GM18861 (cell line): ENCODE measurements at regions not wholly inside any gene's neighbourhood (a gene's known extent, or its start where the extent isn't known, plus 50 kb on each side); places are given as distances from the start of the nearest gene placed in this dataset.

Experiments used
- ATAC-seq: cut with Tn5 transposase; IDR thresholded peaks from one replicate; pipeline ENCODE4 v1.9.1; 2021; ENCODE audit not compliant: unreplicated experiment

DNA sequence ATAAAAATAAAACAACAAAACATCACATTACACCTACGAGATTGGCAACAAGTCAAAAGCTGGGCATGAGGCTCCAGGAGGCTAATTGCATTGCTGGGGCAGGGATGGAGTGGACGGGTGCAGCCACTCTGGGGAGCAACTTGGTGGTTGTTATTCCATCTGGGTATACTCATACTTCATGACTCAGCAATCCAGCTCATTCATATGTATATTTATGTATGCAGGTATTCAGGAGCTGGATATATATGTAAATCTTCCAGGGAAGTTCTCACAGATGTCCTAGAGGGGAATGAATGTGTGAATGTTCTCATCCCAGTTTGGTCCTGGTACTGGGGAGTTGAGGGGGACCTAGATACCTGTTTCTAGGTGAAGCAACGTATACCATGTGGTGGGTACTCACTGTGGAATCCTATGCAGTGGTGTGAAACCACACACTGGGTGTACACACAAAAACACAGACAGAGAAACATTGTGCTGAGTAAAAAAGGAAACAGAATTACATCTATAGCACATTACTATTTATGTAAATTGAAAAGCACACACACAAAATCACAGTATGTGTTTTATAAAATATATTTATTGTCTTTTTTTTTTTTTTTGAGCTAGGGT, 79.7 kb upstream of the RAB4A start:
- ATAC-seq: no peak

DNA sequence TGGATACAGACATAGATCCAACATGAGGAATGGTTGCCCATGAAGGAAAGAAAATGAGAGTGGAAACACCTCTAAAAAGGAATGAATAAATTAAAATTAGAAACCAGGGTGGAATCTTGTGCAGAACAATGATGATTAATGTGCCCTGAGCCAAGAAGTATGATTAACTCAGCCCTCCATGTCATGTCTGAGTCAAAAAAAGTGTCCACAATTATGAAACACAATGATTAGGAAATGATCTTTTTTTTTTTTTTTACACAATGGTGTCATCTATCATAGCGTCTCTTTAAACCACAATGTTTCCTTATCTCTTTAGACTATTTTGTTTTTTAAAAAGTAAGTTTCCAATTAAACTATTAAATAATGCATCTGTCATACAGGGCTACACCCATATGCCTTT, 78.9 kb upstream of the RAB4A start:
- ATAC-seq: no peak

DNA sequence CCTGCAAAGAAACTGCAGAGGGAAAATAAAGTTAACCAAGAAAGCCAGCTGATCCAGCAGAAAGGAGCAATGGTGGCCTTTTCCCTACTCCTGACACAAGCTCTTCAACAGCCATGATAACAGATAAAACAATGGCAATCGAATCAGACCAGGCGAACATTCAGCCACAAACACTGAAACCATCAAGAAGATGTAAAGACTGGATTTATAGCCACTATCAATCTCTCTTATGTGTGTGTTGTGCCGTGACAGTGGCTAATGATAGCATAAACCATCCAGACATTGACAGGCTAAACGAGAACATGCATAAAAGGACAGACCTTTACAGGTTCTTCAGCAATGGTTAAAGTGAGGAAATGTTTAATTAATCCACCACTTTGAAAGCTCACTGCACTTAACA, 78.1 kb upstream of the RAB4A start:
- ATAC-seq: no peak

DNA sequence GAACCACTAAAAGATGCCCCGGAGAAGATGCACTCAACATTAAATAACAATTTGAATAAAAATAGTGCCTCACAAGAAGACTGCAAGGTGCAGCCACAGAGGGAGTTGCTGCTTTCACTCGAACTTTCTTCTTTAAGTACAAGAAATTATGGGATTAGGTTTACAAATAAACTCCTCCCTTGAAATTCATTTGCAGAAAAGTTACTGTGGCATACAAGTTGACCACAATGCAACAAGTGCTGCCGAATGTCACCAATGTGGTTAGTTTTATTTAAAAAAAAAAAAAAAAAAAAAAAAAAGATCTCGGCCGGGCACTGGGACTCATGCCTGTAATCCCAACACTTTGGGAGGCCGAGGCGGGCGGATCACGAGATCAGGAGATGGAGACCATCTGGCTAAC, 76.8 kb upstream of the RAB4A start:
- no peak for ATAC-seq

DNA sequence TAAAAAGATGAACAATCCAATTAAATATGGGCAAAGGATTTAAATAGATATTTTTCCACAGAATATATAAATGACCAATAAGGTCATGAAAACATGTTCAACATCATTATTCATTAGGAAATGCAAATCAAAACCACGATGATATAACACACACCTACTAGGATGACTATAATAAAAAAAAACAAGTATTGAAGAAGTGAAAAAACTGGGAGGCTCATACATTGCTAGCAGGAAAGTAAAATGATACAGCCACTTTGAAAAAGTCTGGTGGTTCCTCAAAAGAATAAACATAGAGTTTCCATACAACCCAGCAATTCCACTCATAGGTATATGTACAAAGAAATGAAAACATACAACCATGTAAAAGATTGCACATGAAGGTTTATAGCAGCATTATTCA, 75.7 kb upstream of the RAB4A start:
- ATAC-seq: no peak

DNA sequence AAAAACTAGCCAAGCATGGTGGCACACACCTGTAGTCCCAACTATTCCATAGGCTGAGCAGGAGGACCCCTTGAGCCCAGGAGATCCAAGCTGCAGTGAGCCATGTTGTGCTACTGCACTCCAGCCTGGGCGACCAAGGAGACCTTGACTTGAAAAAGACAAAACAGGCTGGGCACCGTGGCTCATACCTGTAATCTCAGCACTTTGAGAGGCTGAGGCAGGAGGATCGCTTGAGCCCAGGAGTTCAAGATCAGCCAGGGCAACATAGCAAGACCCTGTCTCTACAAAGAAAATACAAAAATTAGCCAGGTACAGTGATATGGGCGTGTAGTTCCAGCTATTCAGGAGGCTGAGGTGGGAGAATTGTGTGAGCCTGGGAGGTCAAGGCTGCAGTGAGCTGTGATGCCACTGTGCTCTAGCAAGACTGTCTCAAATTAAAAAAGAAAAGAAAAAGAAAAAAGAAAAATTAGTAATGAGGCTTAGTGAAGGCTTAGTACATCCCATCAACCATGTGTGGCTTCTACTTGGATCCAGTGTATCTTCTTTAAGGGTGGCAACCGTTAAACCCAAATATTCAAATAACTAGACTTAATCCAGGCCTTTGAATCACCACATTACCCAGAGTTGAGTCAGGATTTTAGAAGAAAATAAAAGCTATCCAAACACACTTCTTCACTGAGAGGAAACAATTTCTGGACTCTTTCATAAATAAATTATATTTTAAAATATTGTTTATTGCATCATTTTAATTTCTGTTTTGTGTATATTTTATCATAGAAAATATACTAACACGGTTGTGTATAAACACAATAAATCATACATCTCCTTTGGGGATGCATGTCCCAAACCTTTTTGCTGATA, 74.3 kb upstream of the RAB4A start:
- ATAC-seq: no peak

DNA sequence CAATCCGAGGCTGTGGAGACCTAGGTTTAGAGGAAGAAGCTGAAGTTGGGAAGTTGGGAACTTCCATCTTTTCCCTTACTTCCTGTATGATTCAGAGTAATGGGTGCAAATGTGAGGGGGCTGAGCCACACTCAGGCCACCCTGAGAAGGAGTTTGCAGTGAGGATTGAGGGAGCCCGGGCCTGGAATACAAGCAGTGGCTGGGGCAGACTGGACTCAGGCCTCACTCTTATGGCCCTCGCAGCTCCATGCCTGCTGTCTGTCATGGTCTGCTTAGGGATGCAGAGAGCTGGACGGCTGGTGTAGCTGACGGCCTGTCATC, 73.7 kb upstream of the RAB4A start:
- ATAC-seq: no peak

DNA sequence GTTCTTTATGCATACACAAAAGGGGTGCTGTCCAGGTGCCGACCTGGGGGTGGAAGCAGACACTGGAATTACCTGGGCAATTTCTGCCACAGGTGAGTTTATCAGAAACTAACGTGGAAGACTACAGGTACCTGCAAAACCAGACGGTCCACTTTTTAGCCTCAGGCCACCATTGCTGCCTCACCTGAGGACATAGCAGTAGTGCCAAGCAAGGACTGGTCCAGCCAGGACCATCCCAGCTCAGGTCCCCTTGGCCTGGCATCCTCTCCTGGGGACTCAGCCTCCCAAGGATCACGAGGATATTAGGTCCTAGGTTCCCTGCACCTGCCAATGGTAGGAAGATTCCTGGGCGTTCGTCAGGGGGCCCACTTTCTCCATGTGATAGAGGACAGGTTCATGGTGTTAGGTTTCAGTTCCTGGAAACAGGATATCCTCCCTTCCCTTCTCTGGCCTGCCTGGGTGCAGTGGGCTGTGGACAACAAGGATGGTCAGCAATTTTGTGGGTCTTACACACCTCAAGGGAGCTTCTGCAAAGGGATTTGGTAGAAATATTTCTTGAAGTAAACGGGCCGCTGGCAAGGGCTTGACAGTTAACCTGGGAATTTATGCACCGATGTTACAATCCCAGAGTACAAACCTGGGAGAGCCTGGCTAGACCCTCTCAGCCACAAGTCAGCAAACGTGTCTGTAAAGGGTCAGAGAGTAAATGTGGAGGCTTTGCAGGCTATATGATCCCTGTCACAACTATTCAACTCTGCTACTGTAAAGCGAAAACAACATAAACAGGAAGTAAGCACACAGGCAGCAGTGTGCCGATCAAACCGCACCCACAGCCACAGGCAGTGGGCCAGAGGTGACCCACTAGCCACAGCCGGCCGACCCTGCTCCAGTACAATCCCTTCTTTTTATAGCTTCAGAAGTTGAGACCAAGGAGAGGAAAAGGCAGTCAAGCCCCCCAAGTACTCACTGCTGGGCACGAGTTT, 71.4 kb upstream of the RAB4A start:
- no peak for ATAC-seq

DNA sequence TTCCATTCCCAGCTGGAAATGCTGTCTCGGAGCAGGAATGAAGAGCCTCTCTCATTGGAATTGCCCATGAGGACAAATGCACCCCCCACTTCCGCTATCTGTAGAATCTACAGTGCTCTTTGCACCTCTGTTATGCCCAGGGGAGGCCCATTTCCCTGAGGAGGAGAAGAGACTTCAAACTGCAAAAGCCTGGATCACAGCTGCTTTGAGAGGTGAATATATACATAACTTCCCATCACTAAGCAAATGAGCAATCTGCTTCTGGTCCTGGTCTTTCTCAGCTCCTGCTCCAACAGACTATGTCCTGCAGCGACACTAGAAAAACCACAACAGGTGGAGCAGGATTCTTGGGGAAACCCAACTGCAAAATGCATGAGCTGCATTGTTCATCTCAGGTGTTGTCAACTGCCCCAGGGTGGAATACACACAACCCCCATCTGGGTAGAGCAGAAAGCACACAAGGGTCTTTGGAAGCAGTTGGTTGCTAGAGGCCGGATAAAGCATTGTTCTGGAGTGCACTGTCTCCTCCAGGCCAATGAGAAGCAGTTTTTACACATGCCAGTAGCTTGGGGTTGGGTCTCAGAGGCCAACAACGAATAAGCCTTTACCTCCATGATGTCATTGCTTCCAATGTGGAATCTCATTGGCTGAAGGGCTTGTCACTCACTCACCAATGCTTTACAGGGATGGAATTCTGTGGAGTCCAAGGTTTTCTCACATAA, 67.7 kb upstream of the RAB4A start:
- ATAC-seq: no peak

DNA sequence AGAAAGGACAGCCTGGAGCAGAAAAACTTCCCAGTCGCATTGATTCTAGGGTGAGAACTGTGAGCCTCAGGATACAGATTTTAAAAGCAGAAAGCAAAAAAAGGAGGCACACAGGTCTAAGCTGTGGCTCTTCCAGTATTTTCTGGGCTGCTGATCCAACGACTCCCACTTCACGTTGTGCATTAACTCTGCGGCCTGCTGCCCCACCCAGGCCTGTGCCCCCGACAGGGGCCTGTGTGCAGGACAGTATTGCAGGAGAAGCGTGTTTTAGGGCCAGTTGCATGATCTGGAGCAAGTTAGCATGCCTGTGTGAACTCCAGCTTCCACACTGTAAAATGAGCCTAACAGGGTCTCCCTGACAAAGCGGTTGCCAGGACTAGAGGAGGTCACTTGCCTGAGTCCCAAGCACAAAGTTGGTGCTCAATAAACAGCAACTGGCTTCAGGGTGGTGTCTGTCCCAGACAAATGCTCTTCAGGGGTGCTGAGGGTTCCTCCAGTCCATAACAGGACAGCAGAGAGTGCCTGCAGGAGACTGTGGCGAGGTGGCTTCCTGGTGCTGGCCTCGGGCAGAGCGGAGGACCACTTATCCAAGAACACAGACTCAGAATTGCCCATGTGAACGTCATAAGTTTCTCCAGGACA, 66.8 kb upstream of the RAB4A start:
- no peak for ATAC-seq

DNA sequence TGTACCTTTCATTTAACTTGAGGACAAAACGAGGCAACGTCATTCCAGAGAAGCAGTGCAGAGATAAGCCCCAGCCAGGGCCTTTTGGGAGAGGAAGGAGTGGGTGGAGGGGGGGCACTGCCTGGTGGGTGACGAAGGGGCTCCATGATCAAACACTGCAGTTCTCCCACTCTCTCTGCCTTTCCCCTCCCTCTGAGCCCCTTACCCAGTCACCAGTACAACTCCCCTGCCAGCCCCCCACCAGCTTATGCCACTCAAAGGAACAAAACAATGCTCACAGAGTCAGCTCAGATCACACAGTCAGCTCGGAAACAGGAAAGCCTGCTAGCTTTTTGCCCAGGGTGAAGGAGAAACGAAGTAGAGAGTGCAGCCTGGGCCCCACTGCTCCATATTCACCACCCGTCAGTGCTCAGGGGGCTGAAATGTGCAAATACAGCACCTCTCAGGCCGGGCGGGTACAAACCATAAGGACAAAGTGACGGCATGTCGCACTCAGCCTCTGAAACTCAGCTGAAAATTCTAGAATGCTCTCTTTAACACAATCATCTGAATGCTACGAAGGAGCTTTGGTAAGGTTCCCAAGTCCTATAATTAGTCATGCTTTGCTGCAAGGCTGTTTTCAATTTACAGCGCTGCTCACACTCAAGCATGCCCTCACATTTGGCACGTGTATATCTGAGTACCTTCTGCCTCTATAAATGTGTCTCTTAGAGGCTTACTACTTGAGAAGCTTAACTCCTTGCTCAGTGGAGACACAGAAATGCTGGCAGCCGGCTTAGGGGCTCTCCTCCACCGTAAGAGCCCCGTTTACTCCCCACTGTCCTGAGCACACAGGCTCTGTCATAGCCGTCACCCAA, 65.8 kb upstream of the RAB4A start:
- no peak for ATAC-seq

DNA sequence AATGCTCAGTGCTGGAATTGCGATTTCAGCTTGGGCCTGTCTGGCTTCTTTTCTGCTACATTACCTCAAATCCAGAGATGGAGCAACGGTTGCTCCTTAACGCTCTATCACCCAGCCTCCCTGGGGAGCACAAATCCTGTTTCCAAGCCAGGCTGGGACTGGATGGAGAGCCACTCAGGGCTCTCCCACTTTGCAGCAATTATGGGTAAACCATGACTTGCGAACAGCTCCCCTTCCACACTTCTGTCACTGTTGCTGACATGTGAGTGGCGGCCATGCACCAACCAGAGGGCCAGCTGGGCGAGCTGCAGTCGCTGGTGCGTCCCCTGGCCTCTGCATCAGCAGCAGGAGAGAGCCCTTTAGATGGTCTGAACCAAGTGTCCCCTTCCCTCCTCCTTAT, 65.1 kb upstream of the RAB4A start:
- no peak for ATAC-seq

DNA sequence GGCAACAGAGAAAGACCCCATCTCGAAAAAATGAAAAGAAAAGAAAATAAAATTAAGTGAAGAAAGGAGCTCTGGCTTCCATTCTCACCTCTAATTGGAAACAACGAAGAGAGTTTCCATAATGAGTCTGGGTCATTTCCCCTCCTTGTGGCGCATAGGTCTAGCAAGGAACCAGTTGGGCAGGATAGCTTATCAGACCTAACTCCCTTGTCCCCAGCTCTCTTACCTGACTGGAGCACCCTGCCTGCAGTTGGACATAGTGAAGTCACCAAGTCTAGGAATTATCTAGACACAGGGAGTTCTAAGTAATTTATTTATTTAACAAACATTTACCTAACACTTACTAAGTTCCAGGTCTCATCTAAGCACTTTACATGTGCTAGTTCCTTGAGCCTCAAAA, 63.0 kb upstream of the RAB4A start:
- ATAC-seq: no peak

DNA sequence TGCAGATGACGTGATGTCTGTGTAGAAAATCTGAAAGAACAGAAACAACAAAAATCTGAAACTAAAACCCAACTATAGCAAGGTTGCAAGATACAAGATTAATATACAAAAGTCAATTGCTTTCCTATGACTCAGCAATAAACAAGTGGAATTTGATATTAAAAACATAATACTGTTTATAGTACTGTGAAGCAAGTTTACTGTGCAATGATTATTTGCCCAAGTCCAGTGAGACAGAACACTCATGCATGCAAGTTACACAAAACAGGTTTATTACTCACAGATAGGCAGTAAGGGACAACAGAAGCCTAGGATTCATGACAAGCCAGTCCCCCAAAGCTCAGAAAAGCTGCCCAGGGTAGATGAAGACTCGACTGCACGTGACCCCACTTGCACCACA, 62.4 kb upstream of the RAB4A start:
- no peak for ATAC-seq

DNA sequence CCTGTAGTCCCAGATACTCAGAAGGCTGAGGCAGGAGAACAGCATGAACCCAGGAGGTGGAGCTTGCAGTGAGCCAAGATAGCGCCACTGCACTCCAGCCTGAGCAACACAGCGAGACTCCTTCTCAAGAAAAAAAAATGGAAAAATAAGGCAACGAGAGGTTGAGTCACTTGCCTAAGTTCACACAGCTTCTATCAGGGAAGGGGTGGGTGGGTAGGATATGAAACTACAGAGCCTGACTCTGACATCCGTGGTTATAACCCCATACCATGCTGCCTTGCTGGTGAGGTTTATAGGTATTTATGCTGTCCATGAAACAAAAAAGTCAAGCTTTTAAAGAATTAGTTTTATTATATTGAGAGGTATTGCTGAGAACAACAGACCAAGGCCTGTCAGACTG, 61.5 kb upstream of the RAB4A start:
- no peak for ATAC-seq

DNA sequence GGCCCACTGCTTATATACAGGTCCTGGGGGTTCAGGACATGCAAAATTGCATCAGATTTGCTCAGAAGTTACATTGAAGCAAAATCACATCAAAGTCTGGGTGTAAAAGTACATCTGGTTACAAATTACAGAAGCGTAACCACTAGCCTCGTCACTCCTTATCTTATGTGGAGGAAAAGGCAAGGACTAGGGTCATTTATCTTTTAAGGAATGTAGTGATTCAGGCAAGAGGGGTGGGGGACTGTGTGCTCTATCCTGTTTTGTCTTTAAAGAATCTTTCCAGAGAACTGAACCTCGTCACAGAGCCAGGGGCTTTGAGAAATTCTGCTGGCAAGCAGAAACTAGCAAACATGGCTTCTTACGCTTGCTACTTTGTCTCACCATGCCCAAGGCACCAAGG, 61.1 kb upstream of the RAB4A start:
- no peak for ATAC-seq

DNA sequence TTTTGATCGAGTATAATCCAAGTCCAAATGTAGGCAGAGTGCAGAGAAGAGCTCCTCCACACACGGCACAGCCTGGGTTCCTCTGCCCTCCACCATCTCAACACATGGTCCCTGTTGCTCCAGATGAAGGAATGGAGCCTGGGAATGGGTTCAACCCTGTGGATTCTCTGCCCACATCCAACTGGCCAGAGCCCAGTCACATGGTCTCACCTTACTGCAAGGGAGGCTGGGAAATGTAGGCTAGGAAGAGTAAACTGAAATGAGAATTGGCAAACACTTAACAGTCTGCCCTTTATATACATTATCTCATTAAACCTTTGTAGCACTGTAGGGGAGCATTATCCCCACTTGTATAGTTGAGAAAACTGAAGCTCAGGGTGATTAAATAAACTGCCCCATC, 60.1 kb upstream of the RAB4A start:
- ATAC-seq: no peak

DNA sequence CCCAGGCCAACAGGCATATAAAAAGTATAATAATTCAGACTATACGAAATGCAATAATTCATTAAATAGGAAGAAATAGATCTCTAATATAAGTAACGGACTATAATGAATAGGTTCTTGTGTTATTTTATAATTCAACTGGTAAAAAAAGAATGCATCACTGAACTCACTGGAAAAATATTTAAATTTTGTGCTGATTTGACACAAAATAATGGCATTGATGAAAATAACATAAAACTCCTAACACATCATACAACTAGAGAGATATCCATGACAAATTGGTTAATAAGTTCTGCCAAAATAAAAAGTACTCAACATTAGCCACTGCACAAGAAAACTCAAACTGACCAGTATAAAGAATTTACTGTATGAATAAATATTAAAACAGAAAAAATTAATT, 57.1 kb upstream of the RAB4A start:
- no peak for ATAC-seq

DNA sequence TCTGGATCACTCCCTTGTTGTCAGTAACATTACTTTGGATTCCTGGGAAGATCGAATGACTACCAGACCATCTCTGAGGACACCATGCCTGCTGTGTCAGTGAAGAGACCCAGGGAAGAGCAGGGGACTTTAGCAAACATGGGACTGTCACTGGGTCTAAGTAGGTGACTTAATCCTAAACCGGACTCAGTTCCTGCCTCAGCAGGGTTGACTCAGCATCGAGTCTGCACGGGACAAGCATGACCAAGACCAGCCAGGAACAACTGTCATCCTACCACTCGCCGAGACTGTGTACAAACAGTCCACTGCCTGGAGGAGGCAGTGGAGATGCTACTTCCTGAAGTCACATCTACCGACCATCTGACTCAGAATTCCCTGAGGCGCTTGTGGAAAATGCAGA, 53.2 kb upstream of the RAB4A start:
- ATAC-seq: no peak

DNA sequence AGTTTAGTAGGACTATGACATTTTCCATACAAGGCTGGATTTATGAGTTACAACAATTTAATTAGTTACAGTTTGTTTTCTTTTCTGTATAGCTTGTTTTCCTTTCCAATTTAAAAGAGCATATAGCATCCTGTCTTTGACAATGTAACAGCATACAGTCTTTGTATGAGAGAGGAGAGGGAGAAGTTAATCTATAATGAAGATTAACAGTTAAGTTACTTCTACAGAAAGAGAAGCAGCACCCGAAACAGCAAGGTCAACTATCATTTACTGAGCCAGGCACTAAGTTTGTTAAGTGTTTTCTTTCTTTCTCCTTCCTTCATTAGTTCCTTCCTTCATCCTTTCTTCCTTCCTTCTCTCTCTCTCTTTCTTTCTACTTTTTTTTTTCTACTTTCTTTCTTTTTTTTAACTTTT, 52.3 kb upstream of the RAB4A start:
- ATAC-seq: no peak
